IMR-90 (cell line): ENCODE measurements at regions not wholly inside any gene's neighbourhood (a gene's known extent, or its start where the extent isn't known, plus 50 kb on each side); places are given as distances from the start of the nearest gene placed in this dataset.

Source experiments
- ATAC-seq: fragments of 200-7000 bp; cut with Tn5 transposase; 2 replicates; pipeline ENCODE4 v1.9.1; 2020; ENCODE audit warnings: low read depth, mild to moderate bottlenecking, moderate library complexity
- BruUV-seq: library from RNA; stranded (reverse); fragments of 400-500 nt; replicated peaks from 2 replicates; lab custom pipeline; 2021; lab: Mats Ljungman, UMichigan
- CTCF ChIA-PET: fragments of 300-600 bp; formaldehyde crosslinking; extraction: SDS; loops from one replicate; lab custom pipeline; 2021; ENCODE audit warnings: antibody characterized with exemption; lab: Yijun Ruan, JAX
- POLR2A ChIA-PET: fragments of 300-600 bp; sonication (Branson Sonifier 250); formaldehyde crosslinking; loops from one replicate; lab custom pipeline; 2022; ENCODE audit warnings: antibody characterized with exemption; ENCODE audit not compliant: unreplicated experiment; lab: Charles Lee
- DNase-seq: peaks from one replicate; pipeline ENCODE4 v3.0.0; 2013
- H2AFZ ChIP-seq: replicated peaks from 2 replicates; pipeline ENCODE3; 2013; ENCODE audit warnings: low read length, mild to moderate bottlenecking; ENCODE audit not compliant: poor library complexity
- H2AK5ac ChIP-seq: 2 replicates; pipeline ENCODE4 v1.6.1; 2013; ENCODE audit warnings: low read depth, low read length, inconsistent platforms
- H2AK9ac ChIP-seq: replicated peaks from 2 replicates; pipeline ENCODE3; 2013; ENCODE audit warnings: mild to moderate bottlenecking, low read depth, low read length, moderate library complexity; ENCODE audit not compliant: poor library complexity
- H2BK120ac ChIP-seq: 2 replicates; pipeline ENCODE4 v1.6.1; 2013; ENCODE audit warnings: low read depth, low read length, inconsistent platforms
- H2BK15ac ChIP-seq: 3 replicates; pipeline ENCODE4 v1.6.1; 2013; ENCODE audit warnings: low read depth, low read length, inconsistent platforms
- H2BK20ac ChIP-seq: 2 replicates; pipeline ENCODE4 v1.6.1; 2013; ENCODE audit warnings: low read depth, mild to moderate bottlenecking, inconsistent platforms, low read length, moderate library complexity
- H2BK5ac ChIP-seq: 2 replicates; pipeline ENCODE4 v1.6.1; 2013; ENCODE audit warnings: mild to moderate bottlenecking, low read depth, low read length, inconsistent platforms; ENCODE audit not compliant: poor library complexity, severe bottlenecking
- H3K14ac ChIP-seq: replicated peaks from 2 replicates; pipeline ENCODE4 v1.6.1; 2013; ENCODE audit warnings: low read depth, low read length, inconsistent platforms
- H3K18ac ChIP-seq: 2 replicates; pipeline ENCODE4 v1.6.1; 2013; ENCODE audit warnings: low read depth, low read length, control low read depth
- H3K23ac ChIP-seq: 2 replicates; pipeline ENCODE4 v1.6.1; 2013; ENCODE audit warnings: low read depth, low read length, inconsistent platforms
- H3K27ac ChIP-seq: 2 replicates; pipeline ENCODE4 v1.5.1; 2013; ENCODE audit warnings: mild to moderate bottlenecking, control low read depth, low read length; ENCODE audit not compliant: insufficient read depth
- H3K27me3 ChIP-seq: 2 replicates; pipeline ENCODE4 v1.6.1; 2013; ENCODE audit warnings: low read length; ENCODE audit not compliant: control insufficient read depth, insufficient read depth
- H3K36me3 ChIP-seq: 2 replicates; pipeline ENCODE4 v1.6.1; 2013; ENCODE audit warnings: low read length, mixed read lengths; ENCODE audit not compliant: control insufficient read depth, insufficient read depth
- H3K4ac ChIP-seq: 2 replicates; pipeline ENCODE4 v1.6.1; 2013; ENCODE audit warnings: low read depth, low read length, inconsistent platforms
- H3K4me1 ChIP-seq: 2 replicates; pipeline ENCODE4 v1.6.1; 2013; ENCODE audit warnings: low read length, mixed read lengths; ENCODE audit not compliant: control insufficient read depth, insufficient read depth
- H3K4me2 ChIP-seq: 2 replicates; pipeline ENCODE4 v1.6.1; 2013; ENCODE audit warnings: low read depth, mild to moderate bottlenecking, control low read depth, low read length, moderate library complexity
- H3K4me3 ChIP-seq: 2 replicates; pipeline ENCODE4 v1.5.1; 2013; ENCODE audit warnings: low read depth, mild to moderate bottlenecking, control low read depth, low read length, moderate library complexity; ENCODE audit not compliant: insufficient read depth
- H3K56ac ChIP-seq: 2 replicates; pipeline ENCODE4 v1.6.1; 2013; ENCODE audit warnings: low read length, inconsistent platforms; ENCODE audit not compliant: insufficient read depth; ENCODE audit errors: extremely low read depth
- H3K79me1 ChIP-seq, 2 experiments: 2 replicates each; pipeline ENCODE4 v1.6.1; 2013; ENCODE audit warnings: low read length in 2 of 2, inconsistent platforms in 1 of 2, low read depth in 1 of 2
- H3K9ac ChIP-seq: 2 replicates; pipeline ENCODE4 v1.6.1; 2013; ENCODE audit warnings: low read depth, low read length, control low read depth
- H3K9me1 ChIP-seq: 2 replicates; pipeline ENCODE4 v1.6.1; 2013; ENCODE audit warnings: low read length, inconsistent platforms; ENCODE audit not compliant: insufficient read depth
- H3K9me3 ChIP-seq: 2 replicates; pipeline ENCODE4 v1.6.1; 2013; ENCODE audit warnings: low read length; ENCODE audit not compliant: control insufficient read depth, insufficient read depth
- H4K20me1 ChIP-seq: 2 replicates; pipeline ENCODE4 v1.6.1; 2013; ENCODE audit warnings: low read length, inconsistent platforms; ENCODE audit not compliant: insufficient read depth
- H4K5ac ChIP-seq: 2 replicates; pipeline ENCODE4 v1.6.1; 2013; ENCODE audit warnings: mild to moderate bottlenecking, low read depth, low read length, control low read depth
- H4K8ac ChIP-seq, 2 experiments: 2 replicates each; pipeline ENCODE4 v1.6.1; 2013; ENCODE audit warnings: low read depth in 2 of 2, low read length in 2 of 2, control low read depth in 1 of 2, inconsistent platforms in 1 of 2
- H4K91ac ChIP-seq: 2 replicates; pipeline ENCODE4 v1.6.1; 2013; ENCODE audit warnings: low read depth, low read length, inconsistent platforms; ENCODE audit not compliant: insufficient read depth
- CEBPB ChIP-seq: IDR thresholded peaks from 2 replicates; pipeline ENCODE4 v1.6.1; 2012; ENCODE audit warnings: low read depth, low read length, improper control_type of control experiment
- CHD1 ChIP-seq: IDR thresholded peaks from 2 replicates; pipeline ENCODE4 v1.6.1; 2012; ENCODE audit warnings: low read depth, low read length, improper control_type of control experiment
- CTCF ChIP-seq: conservative IDR thresholded peaks from 2 replicates; pipeline ENCODE4 v1.5.1; 2012; ENCODE audit warnings: mild to moderate bottlenecking, low read depth, low read length, improper control_type of control experiment
- ELK1 ChIP-seq: fragments of 150-350 bp; IDR thresholded peaks from 2 replicates; pipeline ENCODE4 v1.6.1; 2016; ENCODE audit warnings: low read depth, mild to moderate bottlenecking, low read length, moderate library complexity, borderline replicate concordance
- MAFK ChIP-seq: IDR thresholded peaks from 2 replicates; pipeline ENCODE4 v1.6.1; 2012; ENCODE audit warnings: low read depth, low read length, improper control_type of control experiment
- MAZ ChIP-seq: IDR thresholded peaks from 2 replicates; pipeline ENCODE4 v1.6.1; 2012; ENCODE audit warnings: low read depth, mild to moderate bottlenecking, low read length, improper control_type of control experiment, moderate library complexity, borderline replicate concordance
- MXI1 ChIP-seq: IDR thresholded peaks from 2 replicates; pipeline ENCODE4 v1.6.1; 2012; ENCODE audit warnings: low read depth, mild to moderate bottlenecking, low read length, moderate library complexity, borderline replicate concordance
- NFE2L2 ChIP-seq: fragments of 150-350 bp; IDR thresholded peaks from 2 replicates; pipeline ENCODE4 v1.6.1; 2016; ENCODE audit warnings: low read depth, mild to moderate bottlenecking, low read length
- POLR2A ChIP-seq: IDR thresholded peaks from 2 replicates; pipeline ENCODE4 v1.6.1; 2012; ENCODE audit warnings: mild to moderate bottlenecking, low read depth, low read length
- RAD21 ChIP-seq: IDR thresholded peaks from 2 replicates; pipeline ENCODE4 v1.6.1; 2012; ENCODE audit warnings: low read length, improper control_type of control experiment
- RCOR1 ChIP-seq: IDR thresholded peaks from 2 replicates; pipeline ENCODE4 v1.6.1; 2012; ENCODE audit warnings: mild to moderate bottlenecking, low read length, improper control_type of control experiment; ENCODE audit not compliant: insufficient replicate concordance
- RFX5 ChIP-seq: IDR thresholded peaks from 2 replicates; pipeline ENCODE4 v1.8.0; 2012; ENCODE audit warnings: low read depth, mild to moderate bottlenecking, low read length, moderate library complexity
- SMC3 ChIP-seq: fragments of 150-350 bp; IDR thresholded peaks from 2 replicates; pipeline ENCODE4 v1.6.1; 2016; ENCODE audit warnings: low read depth, mild to moderate bottlenecking, antibody characterized with exemption, low read length, moderate library complexity
- USF2 ChIP-seq: fragments of 150-350 bp; IDR thresholded peaks from 2 replicates; pipeline ENCODE4 v1.6.1; 2017; ENCODE audit warnings: mild to moderate bottlenecking, antibody characterized with exemption, low read length, low read depth
- WGBS, 2 experiments: methylation state at CpG; one replicate each; pipeline versions ENCODE4 v1.1.5 to v1.1.7; 2013; ENCODE audit warnings: missing lambda C conversion rate in 2 of 2; ENCODE audit not compliant: insufficient read length in 1 of 2; ENCODE audit errors: extremely low coverage in 2 of 2; 5-methylcytosine and 5-hydroxymethylcytosine counted together
- dilution Hi-C: fragments of 300-500 bp; cut with HindIII; formaldehyde crosslinking; loops from one replicate; pipeline ENCODE4 v1.14.3; 2018; ENCODE audit warnings: low sequenced_read_pairs; ENCODE audit not compliant: unreplicated experiment
- in situ Hi-C: fragments of 300-500 bp; cut with MboI; formaldehyde crosslinking; loops from 3 replicates; pipeline ENCODE4 v1.14.3; 2019; ENCODE audit warnings: low sequenced_read_pairs, inconsistent platforms, mixed read lengths
- intact Hi-C: fragments of 100-400 bp; cut with micrococcal nuclease; formaldehyde crosslinking; loops from 2 replicates; pipeline ENCODE4 v1.10.0; 2022

GRCh38 chr10:78567680-78568455 is 500.9 kb upstream of the ZMIZ1 start:
- Histone ChIP-seq H3K56ac (no peak overlapping the region), H2BK20ac (no peak overlapping the region), H4K8ac (no peak overlapping the region), H3K14ac (no peak overlapping the region), H3K36me3 (no peaks in the 10 kb centered on the region), H3K4me2 (no peak overlapping the region), H3K4me1 (no peaks in the 10 kb centered on the region; the same call in 1 of the 2 replicates), H2AK9ac (no peak overlapping the region), H3K9me1 (no peaks in the 10 kb centered on the region), H4K91ac (no peak overlapping the region), H4K5ac (no peak overlapping the region), H2AFZ (no peak overlapping the region), H2AK5ac (no peak overlapping the region), H2BK120ac (no peak overlapping the region), H3K4me3 (no peak overlapping the region), H3K9me3 (peaks cover 3% of the 10 kb centered on the region; the same call in 1 of the 2 replicates), H3K23ac (no peak overlapping the region), H3K9ac (no peak overlapping the region), H3K27ac (no peak overlapping the region), H3K79me1 (no peaks in the 10 kb centered on the region), H3K27me3 (peaks cover 29% of the 10 kb centered on the region), H4K20me1 (no peaks in the 10 kb centered on the region), H3K18ac (no peak overlapping the region), H3K4ac (no peak overlapping the region), H2BK15ac (no peak overlapping the region), H2BK5ac (no peak overlapping the region)
- dilution Hi-C loops (no loop called here), intact Hi-C loops (no loop called here), in situ Hi-C loops (no loop called here)
- ATAC-seq, result no peak
- TF ChIP-seq RAD21 (no peak), CEBPB (no peak), RCOR1 (no peak), SMC3 (no peak), NFE2L2 (no peak), USF2 (no peak), POLR2A (no peak), MXI1 (no peak), MAFK (no peak), ELK1 (no peak), CTCF (no peak), RFX5 (no peak), MAZ (no peak), CHD1 (no peak)
- CTCF ChIA-PET, result no interaction called here
- no TSS peak for BruUV-seq
- POLR2A ChIA-PET, result no interaction called here
- no peak for DNase-seq
- 85% methylated on average over 8 of the region's 10 CpGs; no CpG with 5 or more reads in 1 of the 2 experiments for WGBS, 2 experiments
